Muscle of leg (tissue), 3 donors: ENCODE measurements at regions not wholly inside any gene's neighbourhood (a gene's known extent, or its start where the extent isn't known, plus 50 kb on each side); places are given as distances from the start of the nearest gene placed in this dataset.

Experiments
- DNase-seq: peaks from one replicate; pipeline ENCODE4 v3.0.0; 2013
- H3K27ac ChIP-seq: one replicate; pipeline ENCODE4 v1.5.1; 2013; ENCODE audit warnings: mild to moderate bottlenecking, low read length, control low read depth
- H3K27me3 ChIP-seq: one replicate; pipeline ENCODE4 v1.6.1; 2013; ENCODE audit warnings: low read length; ENCODE audit not compliant: control insufficient read depth, insufficient read depth
- H3K36me3 ChIP-seq: one replicate; pipeline ENCODE4 v1.6.1; 2013; ENCODE audit warnings: low read length; ENCODE audit not compliant: control insufficient read depth, insufficient read depth
- H3K4me1 ChIP-seq: one replicate; pipeline ENCODE4 v1.6.1; 2013; ENCODE audit warnings: low read length; ENCODE audit not compliant: control insufficient read depth, insufficient read depth
- H3K4me3 ChIP-seq: one replicate; pipeline ENCODE4 v1.5.1; 2013; ENCODE audit warnings: low read length, control low read depth
- H3K9me3 ChIP-seq: replicated peaks from 2 replicates; pipeline ENCODE4 v1.6.1; 2013; ENCODE audit warnings: low read depth, low read length; ENCODE audit not compliant: control insufficient read depth
- WGBS: methylation state at CpG from one replicate; pipeline ENCODE4 v1.1.5; 2013; ENCODE audit warnings: missing lambda C conversion rate; ENCODE audit not compliant: insufficient coverage; 5-methylcytosine and 5-hydroxymethylcytosine counted together

- peaks cover 2% of the 10 kb centered on the region for H3K27me3 ChIP-seq
These were observed 207.4 kb downstream of the OPA1 start for GRCh38 chr3:193800138-193801043.

DNA sequence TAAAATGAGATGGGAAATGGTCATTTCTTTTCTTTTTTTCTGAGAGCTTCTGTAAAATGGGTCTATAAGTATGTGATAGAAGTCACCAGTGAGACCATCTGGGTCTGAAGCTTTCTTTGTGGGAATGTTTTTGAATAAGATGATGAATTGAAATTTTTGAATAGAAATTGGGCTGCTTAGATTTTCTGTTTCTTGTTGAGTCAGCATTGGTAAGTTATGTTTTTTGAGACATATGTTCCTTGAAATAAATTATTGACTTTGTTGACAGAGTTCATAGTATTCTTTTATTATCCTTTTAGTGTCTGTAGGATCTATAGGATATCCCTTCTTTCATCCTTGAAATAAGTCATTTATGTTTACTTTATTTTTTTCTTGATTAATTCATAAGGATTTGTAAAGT is 208.1 kb downstream of the OPA1 start:
- no peaks in the 10 kb centered on the region for H3K36me3 ChIP-seq
- DNase-seq = no peak
- H3K27ac ChIP-seq = no peak overlapping the region
- H3K27me3 ChIP-seq = no peaks in the 10 kb centered on the region
- no peak overlapping the region for H3K4me3 ChIP-seq
- H3K4me1 ChIP-seq = peaks cover 21% of the 10 kb centered on the region
- H3K9me3 ChIP-seq = no peaks in the 10 kb centered on the region

More at GRCh38 chr3:193800138-193801043, 207.4 kb downstream of the OPA1 start:
- Histone ChIP-seq H3K27ac (no peak overlapping the region), H3K4me3 (no peak overlapping the region), H3K4me1 (peaks cover 15% of the 10 kb centered on the region), H3K36me3 (no peaks in the 10 kb centered on the region), H3K9me3 (no peaks in the 10 kb centered on the region)
- DNase-seq = peak; percentile 75
- 44% methylated on average over 8 of the region's 12 CpGs for WGBS

- no peaks in the 10 kb centered on the region for H3K9me3 ChIP-seq
- no peaks in the 10 kb centered on the region for H3K36me3 ChIP-seq
- no peaks in the 10 kb centered on the region for H3K27me3 ChIP-seq
- no peak overlapping the region for H3K27ac ChIP-seq
- H3K4me3 ChIP-seq = no peak overlapping the region
- no CpG with 5 or more reads among the region's 4 CpGs for WGBS
- H3K4me1 ChIP-seq = peaks cover 16% of the 10 kb centered on the region
- DNase-seq = no peak
These were observed 210.3 kb downstream of the OPA1 start for GRCh38 chr3:193803288-193803687.

DNA sequence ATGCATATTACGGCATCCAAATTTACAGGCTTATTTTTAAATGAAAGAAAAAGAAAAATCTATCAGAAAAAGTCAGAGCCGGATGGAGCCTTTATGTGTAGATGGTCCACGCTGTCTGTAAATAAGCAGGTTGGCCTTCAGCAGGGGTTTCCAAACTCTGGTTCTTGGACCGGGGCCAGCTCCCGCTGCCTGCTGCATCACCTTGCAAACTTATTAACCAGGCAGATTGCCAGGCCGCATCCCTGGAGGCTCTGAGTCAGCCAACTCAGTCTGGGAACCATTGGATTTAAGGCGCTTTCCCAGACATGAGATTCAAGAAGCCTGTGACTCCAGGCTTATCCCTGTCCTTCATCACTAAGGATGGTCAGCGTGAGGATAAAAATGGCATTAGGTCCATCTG is 212.4 kb downstream of the OPA1 start:
- H3K4me3 ChIP-seq = no peak overlapping the region
- DNase-seq = peak; percentile 88
- H3K9me3 ChIP-seq = no peaks in the 10 kb centered on the region
- H3K27me3 ChIP-seq = peaks cover 3% of the 10 kb centered on the region
- peaks cover 9% of the 10 kb centered on the region for H3K4me1 ChIP-seq
- H3K36me3 ChIP-seq = no peaks in the 10 kb centered on the region
- 7% methylated on average over 4 of the region's 8 CpGs for WGBS
- peak overlapping the region; percentile 24 for H3K27ac ChIP-seq

DNA sequence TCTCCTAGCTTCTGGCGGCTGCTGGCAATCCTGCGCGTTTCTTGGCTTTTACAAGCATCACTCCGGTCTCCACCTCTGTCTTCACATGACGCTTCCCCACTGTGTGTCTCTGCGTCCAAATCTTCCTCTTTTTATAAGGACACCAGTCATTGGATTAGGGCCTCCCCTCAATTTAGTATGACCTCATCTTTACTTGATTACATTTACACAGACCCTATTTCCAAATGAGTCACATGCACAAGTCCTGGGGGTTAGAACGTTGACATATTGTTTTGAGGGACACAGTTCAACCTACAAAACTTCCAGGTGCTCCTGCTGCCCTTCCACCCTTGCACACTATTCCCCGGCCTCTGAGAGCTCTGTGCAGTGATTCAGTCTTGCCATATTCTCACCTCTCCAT is 215.3 kb downstream of the OPA1 start:
- H3K27ac ChIP-seq = no peak overlapping the region
- 84% methylated on average over 8 of the region's 8 CpGs for WGBS
- no peaks in the 10 kb centered on the region for H3K36me3 ChIP-seq
- no peak for DNase-seq
- H3K4me1 ChIP-seq = peaks cover 14% of the 10 kb centered on the region
- H3K4me3 ChIP-seq = no peak overlapping the region
- H3K9me3 ChIP-seq = no peaks in the 10 kb centered on the region
- peaks cover 6% of the 10 kb centered on the region for H3K27me3 ChIP-seq

GRCh38 chr3:193809106-193809505 is 216.1 kb downstream of the OPA1 start:
- Histone ChIP-seq H3K4me1 (peaks cover 14% of the 10 kb centered on the region), H3K27ac (no peak overlapping the region), H3K4me3 (no peak overlapping the region), H3K27me3 (peaks cover 6% of the 10 kb centered on the region), H3K9me3 (no peaks in the 10 kb centered on the region), H3K36me3 (no peaks in the 10 kb centered on the region)
- 100% methylated on average over 1 of the region's 2 CpGs for WGBS
- DNase-seq = no peak

GRCh38 chr3:193812078-193812725 is 219.2 kb downstream of the OPA1 start:
- DNase-seq = no peak
- Histone ChIP-seq H3K36me3 (no peaks in the 10 kb centered on the region), H3K4me3 (no peak overlapping the region), H3K27me3 (peaks cover 6% of the 10 kb centered on the region), H3K27ac (no peak overlapping the region), H3K9me3 (no peaks in the 10 kb centered on the region), H3K4me1 (peaks cover 27% of the 10 kb centered on the region)
- WGBS = 84% methylated on average over 3 of the region's 5 CpGs

- Histone ChIP-seq H3K4me1 (peaks cover 35% of the 10 kb centered on the region), H3K9me3 (no peaks in the 10 kb centered on the region), H3K27me3 (peaks cover 6% of the 10 kb centered on the region), H3K27ac (no peak overlapping the region), H3K4me3 (no peak overlapping the region), H3K36me3 (no peaks in the 10 kb centered on the region)
- WGBS = no CpG with 5 or more reads among the region's 7 CpGs
- no peak for DNase-seq
These were observed 219.9 kb downstream of the OPA1 start for GRCh38 chr3:193812791-193813500.

GRCh38 chr3:193813501-193813830 is 220.5 kb downstream of the OPA1 start:
- peaks cover 39% of the 10 kb centered on the region for H3K4me1 ChIP-seq
- H3K36me3 ChIP-seq = no peaks in the 10 kb centered on the region
- peaks cover 6% of the 10 kb centered on the region for H3K27me3 ChIP-seq
- H3K9me3 ChIP-seq = no peaks in the 10 kb centered on the region
- H3K27ac ChIP-seq = no peak overlapping the region
- no CpG with 5 or more reads among the region's 3 CpGs for WGBS
- H3K4me3 ChIP-seq = no peak overlapping the region
- no peak for DNase-seq

DNA sequence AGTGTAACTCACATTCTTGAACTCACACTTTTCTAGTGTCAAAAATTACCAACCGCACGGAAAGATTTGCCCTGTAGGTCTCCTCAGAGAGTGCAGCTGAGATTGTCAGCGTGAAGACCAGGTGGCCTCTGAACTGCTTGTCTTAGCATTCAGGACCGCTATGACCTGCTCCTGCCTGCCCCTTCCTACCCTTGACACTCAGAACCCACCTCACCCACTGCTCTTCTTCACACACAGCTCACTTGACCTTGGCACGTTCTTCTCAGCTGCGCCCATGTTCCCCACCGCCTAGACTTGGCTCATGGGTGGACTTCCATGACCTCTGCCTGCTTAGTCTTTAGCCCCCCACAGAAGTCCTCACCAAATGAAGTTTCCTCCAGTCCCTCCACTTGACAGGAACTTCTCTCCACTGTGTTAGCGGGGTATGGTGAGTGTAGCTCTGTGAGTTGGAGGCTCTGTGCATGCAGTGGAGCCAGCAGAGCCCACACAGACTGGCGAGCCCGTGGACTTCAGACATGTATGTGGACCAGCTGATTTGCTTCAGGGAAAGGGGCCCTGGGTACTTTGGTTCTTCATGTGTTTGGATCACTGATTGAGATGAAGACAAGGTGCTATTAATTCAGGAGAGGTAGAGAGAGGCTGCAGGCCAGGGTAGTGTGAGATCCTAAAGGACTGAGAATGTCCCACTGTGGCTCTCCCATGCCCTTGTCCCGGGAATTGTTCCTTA is 221.3 kb downstream of the OPA1 start:
- DNase-seq = no peak
- 96% methylated on average over 10 of the region's 11 CpGs for WGBS
- no peaks in the 10 kb centered on the region for H3K9me3 ChIP-seq
- peaks cover 46% of the 10 kb centered on the region for H3K4me1 ChIP-seq
- H3K27me3 ChIP-seq = peaks cover 2% of the 10 kb centered on the region
- H3K36me3 ChIP-seq = no peaks in the 10 kb centered on the region
- H3K4me3 ChIP-seq = no peak overlapping the region
- H3K27ac ChIP-seq = no peak overlapping the region
